SKM-1 treated with dmso at 0.1 percent for 144 hours (cell line): ENCODE measurements at regions not wholly inside any gene's neighbourhood (a gene's known extent, or its start where the extent isn't known, plus 50 kb on each side); places are given as distances from the start of the nearest gene placed in this dataset.

ENCODE experiments used
- DNase-seq: peaks from one replicate; lab custom pipeline; 2025; ENCODE audit not compliant: unreplicated experiment; lab: John Stamatoyannopoulos, UW

DNA sequence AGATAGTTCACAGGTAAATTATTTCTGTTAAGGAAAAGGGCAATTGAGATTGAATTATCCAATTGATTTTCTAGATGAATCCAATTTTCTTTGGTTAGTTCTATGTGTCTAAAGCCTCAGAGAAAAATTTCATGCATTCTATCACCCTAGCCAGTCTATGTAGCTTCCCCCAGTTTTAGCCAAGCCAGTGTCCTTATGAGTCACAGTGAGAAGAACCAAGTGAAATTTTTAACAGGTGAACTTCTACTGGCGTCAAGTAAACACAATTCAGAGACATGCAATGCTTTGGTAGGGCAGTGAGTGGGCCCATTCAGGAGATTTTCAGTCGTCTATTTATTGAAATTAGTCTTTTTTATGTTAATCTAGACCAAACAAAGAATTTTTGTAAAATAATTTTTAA, 1077.4 kb upstream of the ARRDC3 start:
- DNase-seq, result no peak

DNA sequence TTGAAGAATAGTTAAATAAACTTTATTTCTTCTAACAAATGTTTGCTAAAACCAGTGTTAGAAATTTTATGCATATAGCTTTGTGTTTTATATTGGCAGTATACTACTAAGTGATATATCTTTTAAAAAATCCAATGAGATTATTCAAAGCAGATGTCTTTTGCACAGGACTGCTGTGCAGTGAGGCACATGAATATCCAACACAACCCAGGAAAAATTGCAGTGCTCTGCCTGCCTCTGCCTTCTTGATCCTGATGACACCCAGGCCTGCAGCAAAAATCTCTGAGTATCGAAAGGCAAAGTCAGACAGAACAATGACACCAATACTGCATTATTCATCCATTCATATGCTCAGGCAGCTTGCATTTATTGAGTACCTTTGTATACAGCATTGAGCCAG, 1076.5 kb upstream of the ARRDC3 start:
- DNase-seq, result no peak

DNA sequence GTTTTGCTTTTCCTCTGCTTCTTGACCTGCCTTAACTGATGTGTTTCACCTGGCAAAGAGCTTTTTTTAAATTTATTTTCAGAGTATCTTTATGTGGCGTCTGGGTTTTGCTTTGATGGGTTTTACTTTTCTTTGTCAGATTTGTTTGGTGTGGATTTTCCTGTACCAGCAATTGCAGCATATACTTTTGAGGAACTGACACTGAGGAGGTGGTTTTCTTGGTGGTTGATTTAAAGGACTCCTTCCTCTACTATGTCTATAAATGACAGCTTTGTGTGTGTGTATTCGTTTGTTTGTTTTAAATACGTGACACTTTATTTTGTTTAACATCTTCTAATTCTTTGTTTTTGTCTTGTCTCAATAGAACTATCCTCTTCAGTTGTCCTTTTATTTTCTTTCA, 1071.9 kb upstream of the ARRDC3 start:
- DNase-seq, result no peak

DNA sequence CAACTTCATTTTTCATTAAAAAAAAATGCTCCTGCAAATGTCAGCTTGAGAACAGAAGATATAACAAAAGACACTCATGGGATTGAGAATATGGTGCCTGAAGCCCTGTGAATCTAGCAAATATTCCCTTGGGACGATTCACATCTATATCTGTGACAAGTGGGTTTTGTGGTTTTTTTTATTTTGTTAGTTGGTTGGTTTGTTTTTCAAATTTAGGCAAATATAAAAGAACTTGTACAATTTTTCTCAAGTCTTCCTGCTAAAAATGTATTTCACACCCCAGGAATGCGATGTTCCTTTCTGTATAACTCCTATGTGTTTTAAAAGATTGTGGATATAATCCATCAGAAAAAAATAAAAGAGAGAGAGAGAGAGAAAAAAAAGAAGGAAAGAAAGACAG, 1061.8 kb upstream of the ARRDC3 start:
- no peak for DNase-seq

DNA sequence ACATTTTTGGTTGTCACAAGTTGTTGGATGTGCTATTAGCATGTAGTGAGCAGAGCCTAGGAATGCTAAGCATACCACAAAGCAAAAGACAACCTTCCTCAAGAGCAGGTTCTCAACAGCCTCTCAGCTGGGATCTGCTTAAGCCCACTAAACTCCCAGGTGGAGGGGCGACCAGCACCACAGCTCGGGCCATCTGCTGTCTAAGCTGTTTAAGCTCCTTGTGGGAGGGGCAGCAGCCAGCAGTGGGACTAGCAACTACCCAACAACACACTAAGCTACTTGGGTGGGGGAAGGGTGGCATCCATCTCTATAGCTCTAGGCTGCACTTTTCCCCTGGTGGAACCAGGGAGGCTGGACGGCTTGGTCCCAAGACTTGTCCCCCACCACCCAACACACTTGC, 1052.7 kb upstream of the ARRDC3 start:
- DNase-seq, result no peak

DNA sequence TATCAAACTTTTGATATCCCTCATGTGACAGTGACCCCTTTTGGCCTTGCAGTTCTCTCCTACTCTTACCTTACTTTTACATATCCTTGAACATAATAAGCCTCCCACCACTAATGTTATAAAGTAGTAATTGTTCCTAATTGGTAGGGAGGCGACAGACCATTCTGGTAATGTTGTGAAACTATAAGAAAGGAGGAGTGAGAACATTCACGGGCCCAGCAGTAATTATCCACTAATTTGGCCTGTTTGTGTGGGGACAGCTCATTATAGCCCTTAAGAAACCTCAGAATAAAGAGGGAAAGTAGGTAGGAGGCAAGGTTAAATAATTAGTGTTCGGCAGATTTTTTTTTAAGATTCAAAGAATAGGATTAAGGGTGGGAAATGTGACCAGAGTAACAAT, 1046.5 kb upstream of the ARRDC3 start:
- no peak for DNase-seq

DNA sequence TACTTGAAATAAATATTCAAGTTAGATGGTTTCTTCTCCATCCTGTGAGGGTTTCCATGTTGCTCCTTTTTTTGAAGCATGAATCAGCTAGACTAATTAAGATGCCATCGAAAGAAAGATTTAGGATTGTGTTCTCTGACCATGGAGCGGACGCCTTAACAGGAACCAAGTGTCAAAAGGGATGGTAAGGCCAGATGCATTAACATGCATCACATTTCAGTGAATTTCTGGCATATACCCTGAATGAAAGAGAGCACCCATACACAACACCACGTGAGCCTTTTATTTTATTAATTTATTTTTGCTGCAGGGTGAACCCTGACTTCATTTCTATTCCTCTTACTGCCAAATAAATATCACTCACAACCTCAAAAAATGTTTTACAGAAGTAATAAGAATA, 1045.3 kb upstream of the ARRDC3 start:
- no peak for DNase-seq

DNA sequence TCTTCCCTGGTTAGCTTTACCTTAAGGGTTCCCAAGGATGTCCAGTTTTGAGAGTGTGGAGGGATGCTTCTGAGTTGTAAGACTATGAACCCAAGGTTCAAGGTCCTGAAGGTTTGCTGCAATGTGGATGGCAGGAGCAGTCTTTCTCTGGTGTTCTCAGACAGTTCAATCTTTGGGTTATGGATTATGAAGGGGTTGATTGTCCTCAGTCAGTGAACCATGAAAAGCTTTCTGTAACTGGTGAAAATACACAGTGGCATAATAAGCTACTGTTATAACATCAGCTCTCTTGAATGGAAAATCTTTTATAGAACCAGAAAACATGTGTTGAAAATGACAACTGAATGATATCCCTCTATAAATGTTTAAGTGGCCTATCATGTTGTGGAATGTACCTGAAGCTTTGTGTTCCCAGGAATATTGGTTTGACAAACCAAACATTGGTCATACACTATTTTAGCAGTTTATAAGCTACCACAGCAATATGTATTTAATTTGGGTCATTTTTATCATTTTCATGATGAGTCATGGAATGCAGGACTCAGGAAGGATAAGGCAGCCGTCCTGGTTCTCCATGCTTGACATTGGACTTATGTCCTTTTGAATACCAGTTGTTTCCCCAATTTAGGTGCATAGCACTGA, 1041.8 kb upstream of the ARRDC3 start:
- no peak for DNase-seq

DNA sequence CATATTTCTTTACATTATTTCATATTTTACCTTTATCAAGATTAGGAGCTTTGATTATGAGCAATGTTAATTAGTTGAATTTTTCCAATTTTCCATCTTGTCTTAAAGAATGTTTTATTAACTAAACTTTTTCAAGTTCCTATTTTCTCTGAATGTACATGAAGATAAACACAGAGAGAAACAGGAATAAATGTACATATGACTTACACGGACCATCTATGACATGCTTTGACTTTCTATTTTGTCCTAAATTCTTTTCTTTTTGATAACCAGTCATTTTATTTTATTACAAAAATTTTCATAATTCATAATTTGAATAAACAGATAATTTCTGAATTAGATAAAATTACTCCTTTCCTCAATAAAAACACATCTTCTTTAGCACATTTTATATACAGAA, 1038.8 kb upstream of the ARRDC3 start:
- no peak for DNase-seq

DNA sequence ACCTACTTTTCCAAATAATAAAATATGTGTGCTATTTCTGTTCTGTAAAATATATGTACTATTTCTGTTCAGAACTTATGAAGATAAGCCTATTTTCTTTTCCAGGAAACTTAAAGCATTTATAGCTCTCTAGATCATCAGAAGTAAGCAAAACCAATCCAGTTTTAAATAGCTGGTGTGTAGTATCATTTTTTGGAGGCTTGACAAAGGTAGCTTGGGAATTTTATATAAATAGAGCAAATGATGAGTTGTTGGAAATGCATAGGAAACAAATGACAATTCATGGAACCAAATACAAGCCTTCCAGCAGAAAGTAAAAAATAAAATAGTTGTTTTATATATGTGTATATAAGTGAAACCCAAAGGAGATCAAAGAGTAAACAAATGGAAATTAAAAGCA, 1038.1 kb upstream of the ARRDC3 start:
- no peak for DNase-seq

DNA sequence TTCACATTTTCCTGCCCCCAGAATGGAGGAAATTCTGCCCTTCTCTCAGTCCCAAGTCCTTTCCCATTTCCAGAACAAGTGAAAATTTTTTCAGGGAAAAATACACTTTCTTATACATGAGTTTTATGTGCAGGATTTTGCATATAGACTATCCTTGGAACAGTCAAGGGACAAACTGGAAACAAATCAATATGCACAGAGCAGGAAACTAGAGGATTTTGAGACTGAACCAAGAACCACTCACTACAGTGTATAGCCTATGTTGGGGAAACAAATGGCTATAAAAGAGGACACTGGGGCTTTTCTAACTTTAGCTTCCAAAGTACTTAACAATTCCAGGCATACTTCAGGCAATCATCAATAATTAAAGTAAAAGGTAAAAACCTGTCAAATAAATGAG, 1036.1 kb upstream of the ARRDC3 start:
- no peak for DNase-seq

DNA sequence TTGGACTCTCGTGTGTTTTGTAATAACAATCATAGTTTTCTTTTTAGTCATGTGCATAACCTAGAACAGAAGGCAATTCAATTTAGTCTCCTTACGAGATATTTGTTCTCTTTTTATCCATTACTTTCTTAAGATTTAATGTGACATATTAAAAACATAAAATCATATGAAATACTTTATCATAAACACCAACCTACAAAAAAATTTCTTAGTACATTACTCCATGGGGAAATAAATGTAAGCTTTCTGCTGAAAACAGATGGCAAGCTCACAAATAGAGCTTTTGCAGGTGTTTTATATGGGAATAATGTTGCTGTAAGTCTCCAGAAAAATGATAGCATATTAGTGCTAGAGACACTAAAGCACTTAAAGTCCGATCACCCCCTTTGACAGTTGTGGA, 1035.2 kb upstream of the ARRDC3 start:
- no peak for DNase-seq

DNA sequence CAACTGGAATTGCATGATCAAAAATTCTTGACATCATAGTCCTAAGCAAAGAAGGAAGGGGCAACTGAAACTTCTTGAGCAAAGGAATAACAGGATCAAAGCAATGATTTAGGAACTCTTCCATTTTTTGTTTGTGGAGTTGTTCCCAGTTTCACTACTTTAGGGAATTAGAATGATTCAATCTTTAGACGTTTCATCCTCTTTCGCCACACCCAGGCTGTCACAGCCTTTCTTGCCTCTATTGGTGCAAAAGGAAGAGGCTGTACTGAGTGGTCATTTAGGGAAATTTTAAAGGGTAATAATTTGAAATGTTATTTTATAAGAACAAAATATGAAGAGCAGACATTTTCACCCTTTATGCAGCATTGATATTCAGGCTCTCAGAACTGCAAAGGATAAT, 1026.0 kb upstream of the ARRDC3 start:
- DNase-seq, result no peak

DNA sequence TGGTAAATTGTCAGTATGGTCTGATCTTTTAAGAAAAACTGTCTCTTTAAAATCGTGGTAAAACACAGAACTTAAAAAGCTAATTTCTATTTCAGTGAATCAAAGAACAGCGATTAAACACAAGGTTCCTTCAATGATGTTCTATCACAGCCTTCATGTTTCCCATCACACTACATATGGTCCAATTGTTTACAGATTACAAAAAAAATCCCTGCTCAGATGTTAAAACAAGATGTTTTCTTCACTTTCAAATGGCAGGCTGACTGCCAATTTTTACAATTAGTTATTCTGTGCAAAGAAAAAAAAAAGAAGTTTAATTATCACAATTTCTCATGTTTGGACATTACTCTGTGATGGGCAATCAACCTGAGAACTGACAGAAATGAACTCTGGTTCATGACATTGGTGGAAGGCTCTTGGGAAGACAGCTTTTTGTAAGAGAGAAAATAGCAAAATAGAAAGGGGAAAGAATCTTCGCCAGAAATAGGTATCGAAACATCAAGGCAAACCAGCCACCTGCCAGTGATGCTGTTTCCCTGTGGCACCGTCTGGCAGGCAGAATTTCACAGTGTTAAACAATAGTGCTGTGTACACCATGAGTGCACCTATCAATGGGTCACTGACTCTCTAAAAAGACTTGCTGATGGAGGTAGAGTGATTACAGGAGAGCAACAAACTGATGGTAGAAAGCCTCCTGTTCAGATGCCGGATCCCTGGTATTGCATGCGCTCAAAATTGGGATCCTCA, 1020.0 kb upstream of the ARRDC3 start:
- DNase-seq, result no peak

DNA sequence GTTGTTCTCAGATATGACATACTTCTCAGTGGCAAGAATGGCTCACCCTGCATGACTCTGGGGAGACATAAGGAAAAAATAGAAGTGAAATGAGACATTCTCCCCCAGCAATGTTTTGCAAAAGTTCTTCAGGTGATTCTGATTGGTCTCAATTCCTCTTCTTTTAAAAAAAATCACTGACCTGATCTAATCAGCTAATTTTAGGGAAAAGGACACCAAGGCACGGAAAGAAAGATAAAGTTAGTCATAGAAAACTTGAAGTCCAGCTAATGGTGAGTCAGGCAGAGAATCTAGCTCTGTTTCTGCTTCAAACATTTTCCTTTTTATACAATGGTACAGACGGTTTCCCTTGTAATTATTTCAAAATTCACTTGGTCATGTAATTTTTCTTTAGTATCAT, 1018.9 kb upstream of the ARRDC3 start:
- DNase-seq, result no peak

DNA sequence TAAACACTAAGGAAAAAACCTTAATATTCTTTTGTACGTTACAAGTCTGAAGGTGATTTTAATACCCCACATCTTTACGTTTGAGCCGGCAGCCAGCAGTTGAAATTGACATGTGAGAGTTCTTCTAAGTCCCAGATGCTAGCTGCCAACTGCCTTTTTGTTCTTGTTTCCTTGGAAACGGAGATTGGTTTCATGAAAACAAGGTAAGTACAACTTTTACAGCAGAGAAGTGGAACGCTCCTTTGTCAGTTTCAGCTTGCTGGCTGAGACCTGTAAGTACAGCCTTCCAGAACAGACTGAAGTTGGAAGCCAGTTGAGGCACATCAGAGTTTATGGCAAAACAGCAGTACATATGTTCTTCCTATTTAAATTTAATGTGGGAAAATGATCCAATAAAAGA, 1018.4 kb upstream of the ARRDC3 start:
- no peak for DNase-seq

DNA sequence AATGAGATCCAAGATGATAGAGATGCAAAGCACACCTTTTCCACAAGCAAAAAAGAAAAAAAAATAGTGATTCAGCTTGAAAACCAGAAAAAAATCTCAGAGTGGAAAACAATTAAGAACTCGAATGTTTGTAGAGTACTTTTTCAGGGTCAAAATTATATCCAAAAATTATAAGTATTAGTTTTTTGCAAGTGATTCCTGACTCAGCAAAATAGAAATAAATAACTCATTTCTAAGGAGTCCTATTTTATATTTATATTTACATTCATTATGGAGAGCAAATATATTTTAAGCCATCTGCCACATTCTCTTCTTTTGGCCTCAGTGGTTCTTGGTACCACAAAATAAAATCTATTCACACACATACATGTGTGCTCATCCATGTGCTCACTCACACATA, 1011.8 kb upstream of the ARRDC3 start:
- DNase-seq, result no peak

DNA sequence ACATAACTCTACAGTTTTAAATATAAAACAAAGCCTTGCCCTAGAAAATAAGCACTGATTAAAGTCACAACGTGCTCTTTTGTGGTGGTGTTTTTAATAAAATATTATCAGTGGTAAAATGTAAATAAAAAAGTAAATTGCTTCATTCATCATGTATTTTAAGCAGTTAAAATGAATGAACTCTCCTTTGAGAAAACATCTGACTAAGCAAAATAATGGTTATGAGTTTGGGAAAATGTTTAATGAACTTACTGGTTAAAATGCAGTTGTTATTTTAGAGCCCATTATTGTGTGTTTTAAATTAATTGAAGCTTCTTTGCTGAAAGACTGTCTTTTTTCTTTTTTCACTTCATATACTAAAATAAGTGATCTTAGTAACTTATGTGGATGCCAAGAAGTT, 1007.5 kb upstream of the ARRDC3 start:
- DNase-seq, result no peak

DNA sequence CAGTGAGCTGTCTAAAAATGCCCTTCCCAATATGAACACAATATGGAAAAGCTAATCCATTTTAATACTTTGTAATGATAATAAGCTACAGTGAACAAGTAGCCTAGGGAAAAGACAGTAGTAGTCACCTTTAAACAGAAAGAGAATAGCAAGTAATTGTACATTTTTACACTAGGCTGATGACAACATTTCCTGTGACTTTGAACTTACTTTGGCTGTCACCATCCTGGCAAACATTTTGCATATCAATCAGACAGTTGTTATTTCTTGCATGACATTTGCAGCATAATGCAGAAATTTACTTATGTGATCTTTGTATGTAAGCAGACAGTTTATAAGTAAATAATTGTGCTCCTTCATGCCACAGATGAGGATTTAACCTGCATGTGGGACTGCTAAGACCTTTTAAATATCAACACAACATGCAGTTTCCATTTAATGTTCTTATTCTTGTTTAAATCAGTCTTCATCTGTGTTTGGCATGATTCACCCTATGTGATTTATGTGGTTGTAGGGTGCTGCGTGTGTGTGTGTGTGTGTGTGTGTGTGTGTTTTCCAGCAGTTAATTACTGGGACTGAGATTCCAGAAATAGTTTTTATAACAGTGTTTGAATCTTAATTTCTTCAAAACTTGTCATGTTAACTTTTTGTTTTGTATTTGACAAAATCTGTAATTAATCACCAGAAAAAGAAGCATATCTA, 997.1 kb upstream of the ARRDC3 start:
- no peak for DNase-seq

DNA sequence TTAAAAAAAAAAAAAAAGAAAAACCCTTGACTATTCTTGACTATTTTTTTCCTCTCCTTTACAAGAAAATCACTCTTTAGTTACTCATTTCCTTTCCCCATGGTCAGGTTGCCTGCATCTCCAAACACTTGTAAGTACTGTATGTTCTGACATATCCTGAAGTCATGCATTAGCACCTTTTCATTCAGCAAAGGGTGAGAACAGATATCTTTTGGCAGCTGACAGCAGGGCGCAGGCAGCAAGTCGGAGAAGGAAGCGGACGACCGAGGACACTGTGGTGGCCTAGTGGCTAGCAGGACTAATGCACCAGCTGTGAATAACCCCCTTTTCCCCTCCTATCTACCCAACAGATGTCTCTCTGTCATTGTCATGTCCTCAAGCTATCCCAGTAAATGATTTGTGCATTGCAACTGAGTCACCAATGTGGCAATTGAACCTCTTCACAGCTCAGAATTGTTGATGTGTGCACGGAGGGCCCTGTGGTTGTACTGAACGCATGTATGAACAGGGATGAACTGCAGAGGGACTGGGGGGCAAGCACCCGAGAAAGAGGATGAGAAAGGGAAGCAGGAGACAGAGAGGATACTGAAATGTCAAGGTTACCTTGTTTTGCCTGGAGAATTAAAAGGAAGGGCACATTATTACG, 996.0 kb upstream of the ARRDC3 start:
- no peak for DNase-seq

DNA sequence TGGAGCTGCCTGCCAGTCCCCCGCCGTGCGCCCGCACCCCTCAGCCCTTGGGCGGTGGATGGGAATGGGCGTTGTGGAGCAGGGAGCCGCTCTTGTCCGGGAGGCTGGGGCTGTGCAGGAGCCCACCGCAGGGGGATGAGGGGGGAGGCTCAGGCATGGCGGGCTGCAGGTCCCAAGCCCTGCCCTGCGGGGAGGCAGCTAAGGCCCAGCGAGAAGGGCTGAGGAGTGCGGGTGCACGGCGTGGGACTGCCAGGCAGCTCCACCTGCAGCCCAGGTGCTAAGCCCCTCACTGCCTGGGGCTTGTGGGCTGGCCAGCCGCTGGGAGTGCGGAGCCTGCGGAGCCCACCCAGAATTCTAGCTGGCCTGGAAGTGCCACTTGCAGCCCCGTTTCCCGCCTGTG, 991.7 kb upstream of the ARRDC3 start:
- no peak for DNase-seq

DNA sequence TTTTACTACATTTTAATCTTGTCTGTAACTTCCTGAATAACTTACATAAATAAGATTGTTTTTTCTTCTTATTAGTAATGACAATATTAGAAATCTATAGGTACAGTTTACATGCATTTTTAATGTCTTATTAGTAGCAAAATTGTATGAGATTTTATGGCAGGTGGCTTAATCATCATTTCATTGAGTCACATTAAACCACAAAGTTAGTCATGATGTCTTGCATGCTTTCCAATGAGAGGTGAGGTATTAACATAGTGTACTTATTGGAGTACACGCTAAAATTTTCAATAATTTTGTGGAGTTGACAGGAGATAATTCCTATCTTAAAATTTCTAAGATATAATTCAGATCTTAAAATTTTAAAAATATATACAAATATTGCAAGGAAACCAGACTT, 989.6 kb upstream of the ARRDC3 start:
- no peak for DNase-seq
